Endothelial cell of umbilical vein (primary cell): ENCODE measurements at regions not wholly inside any gene's neighbourhood (a gene's known extent, or its start where the extent isn't known, plus 50 kb on each side); places are given as distances from the start of the nearest gene placed in this dataset.

Source experiments
- MYC ChIP-seq: IDR thresholded peaks from one replicate; pipeline ENCODE4 v1.6.1; 2011; ENCODE audit warnings: mild to moderate bottlenecking, low read depth, low read length
- POLR2A ChIP-seq: IDR thresholded peaks from 2 replicates; pipeline ENCODE4 v1.6.1; 2012; ENCODE audit warnings: low read depth, mild to moderate bottlenecking, control low read depth, low read length
- TF ChIP-seq, protein P1 (sequence below), 2 donors: IDR thresholded peaks; 1 replicate in 1 of 2; 2 replicates in 1 of 2; pipeline ENCODE4 v1.5.1; 2011; ENCODE audit warnings: low read length in 2 of 2, mild to moderate bottlenecking in 2 of 2, moderate library complexity in 2 of 2, control low read depth in 1 of 2, inconsistent platforms in 1 of 2, low read depth in 1 of 2; ENCODE audit not compliant: insufficient read depth in 1 of 2; ENCODE audit errors: extremely low read depth in 1 of 2
- TF ChIP-seq, protein P2 (sequence below): IDR thresholded peaks from 2 replicates; pipeline ENCODE4 v1.6.1; 2011; ENCODE audit not compliant: insufficient read depth, insufficient read length

DNA sequence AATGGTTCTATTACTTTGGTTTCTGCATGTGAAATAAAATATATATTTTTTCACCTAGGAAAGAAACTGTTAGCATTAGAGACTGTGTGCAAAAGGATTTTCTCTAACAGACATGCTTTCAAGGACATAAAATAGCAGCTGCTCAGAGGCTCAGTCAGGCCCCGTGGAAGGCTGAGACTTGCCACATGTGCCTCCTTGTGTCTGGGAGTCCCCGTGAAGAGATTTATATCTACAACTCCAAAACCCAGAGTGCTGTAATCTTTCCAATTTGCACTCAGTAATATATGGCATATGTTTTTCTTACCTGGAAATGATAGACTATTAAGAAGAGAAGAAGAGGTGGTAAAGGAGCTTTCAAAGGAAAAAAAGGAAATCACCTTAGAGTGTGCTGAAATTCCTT, 371.6 kb upstream of the OBI1 start:
- TF ChIP-seq, protein P1, sequence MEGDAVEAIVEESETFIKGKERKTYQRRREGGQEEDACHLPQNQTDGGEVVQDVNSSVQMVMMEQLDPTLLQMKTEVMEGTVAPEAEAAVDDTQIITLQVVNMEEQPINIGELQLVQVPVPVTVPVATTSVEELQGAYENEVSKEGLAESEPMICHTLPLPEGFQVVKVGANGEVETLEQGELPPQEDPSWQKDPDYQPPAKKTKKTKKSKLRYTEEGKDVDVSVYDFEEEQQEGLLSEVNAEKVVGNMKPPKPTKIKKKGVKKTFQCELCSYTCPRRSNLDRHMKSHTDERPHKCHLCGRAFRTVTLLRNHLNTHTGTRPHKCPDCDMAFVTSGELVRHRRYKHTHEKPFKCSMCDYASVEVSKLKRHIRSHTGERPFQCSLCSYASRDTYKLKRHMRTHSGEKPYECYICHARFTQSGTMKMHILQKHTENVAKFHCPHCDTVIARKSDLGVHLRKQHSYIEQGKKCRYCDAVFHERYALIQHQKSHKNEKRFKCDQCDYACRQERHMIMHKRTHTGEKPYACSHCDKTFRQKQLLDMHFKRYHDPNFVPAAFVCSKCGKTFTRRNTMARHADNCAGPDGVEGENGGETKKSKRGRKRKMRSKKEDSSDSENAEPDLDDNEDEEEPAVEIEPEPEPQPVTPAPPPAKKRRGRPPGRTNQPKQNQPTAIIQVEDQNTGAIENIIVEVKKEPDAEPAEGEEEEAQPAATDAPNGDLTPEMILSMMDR (IDR thresholded peaks at IDR 0.05; ENCODE audit: extremely low read depth in 1 of 2, insufficient read depth in 1 of 2, low read depth in 1 of 2, low read length in 2 of 2): no peak
- no peak for TF ChIP-seq POLR2A
- TF ChIP-seq MYC: no peak
- TF ChIP-seq, protein P2, sequence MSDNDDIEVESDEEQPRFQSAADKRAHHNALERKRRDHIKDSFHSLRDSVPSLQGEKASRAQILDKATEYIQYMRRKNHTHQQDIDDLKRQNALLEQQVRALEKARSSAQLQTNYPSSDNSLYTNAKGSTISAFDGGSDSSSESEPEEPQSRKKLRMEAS: no peak
